HepG2 (cell line): ENCODE measurements at regions not wholly inside any gene's neighbourhood (a gene's known extent, or its start where the extent isn't known, plus 50 kb on each side); places are given as distances from the start of the nearest gene placed in this dataset.

Experiments used
- CREM ChIP-seq, 2 experiments: sonication (generic) in 1 of 2; formaldehyde crosslinking in 1 of 2; IDR thresholded peaks; 2 replicates each; pipeline versions ENCODE4 v1.4.0 to v1.6.1; 2016 to 2020; ENCODE audit warnings: antibody characterized with exemption in 1 of 2, mild to moderate bottlenecking in 1 of 2, missing genetic modification reagents in 1 of 2
- FOSL1 ChIP-seq: sonication (generic); formaldehyde crosslinking; IDR thresholded peaks from 2 replicates; pipeline ENCODE4 v1.9.0; 2021; ENCODE audit warnings: missing genetic modification reagents, borderline replicate concordance
- FOXK1 ChIP-seq: sonication (generic); formaldehyde crosslinking; IDR thresholded peaks from 2 replicates; pipeline ENCODE4 v1.4.0; 2020; ENCODE audit warnings: low read depth, missing genetic modification reagents, borderline replicate concordance
- JUN ChIP-seq: sonication (generic); formaldehyde crosslinking; IDR thresholded peaks from 2 replicates; pipeline ENCODE4 v1.4.0; 2020; ENCODE audit warnings: mild to moderate bottlenecking, missing genetic modification reagents
- MED13 ChIP-seq: sonication (generic); formaldehyde crosslinking; IDR thresholded peaks from 2 replicates; pipeline ENCODE4 v1.5.0; 2020; ENCODE audit warnings: missing genetic modification reagents
- MTA1 ChIP-seq: sonication (generic); formaldehyde crosslinking; IDR thresholded peaks from 2 replicates; pipeline ENCODE4 v1.4.0; 2020; ENCODE audit warnings: missing genetic modification reagents, mild to moderate bottlenecking, borderline replicate concordance
- PCBP2 ChIP-seq: fragments of 200-400 bp; formaldehyde crosslinking; optimal IDR thresholded peaks from 2 replicates; pipeline ENCODE3; 2018; ENCODE audit warnings: low read length, low read depth; ENCODE audit not compliant: poor library complexity, severe bottlenecking
- POGK ChIP-seq: sonication (generic); formaldehyde crosslinking; conservative IDR thresholded peaks from 2 replicates; pipeline ENCODE4 v1.8.0; 2022; ENCODE audit warnings: mild to moderate bottlenecking, moderate library complexity, missing genetic modification reagents
- RARG ChIP-seq: sonication (generic); formaldehyde crosslinking; IDR thresholded peaks from 2 replicates; pipeline ENCODE4 v1.4.0; 2020; ENCODE audit warnings: low read depth, mild to moderate bottlenecking, missing genetic modification reagents
- SOX6 ChIP-seq, 2 experiments: fragments of 450-650 bp in 1 of 2; sonication (generic) in 1 of 2; formaldehyde crosslinking in 1 of 2; IDR thresholded peaks; 2 replicates each; pipeline versions ENCODE4 v1.4.0 to v1.6.1; 2017 to 2020; ENCODE audit warnings: antibody characterized with exemption in 1 of 2, mild to moderate bottlenecking in 1 of 2, missing genetic modification reagents in 1 of 2
- THAP9 ChIP-seq: sonication (generic); formaldehyde crosslinking; IDR thresholded peaks from 2 replicates; pipeline ENCODE4; 2020; ENCODE audit warnings: missing genetic modification reagents, mild to moderate bottlenecking, borderline replicate concordance
- ZFP1 ChIP-seq: IDR thresholded peaks from 2 replicates; pipeline ENCODE4 v1.6.1; 2016
- ZNF17 ChIP-seq: sonication (generic); formaldehyde crosslinking; IDR thresholded peaks from 2 replicates; pipeline ENCODE4 v1.5.0; 2020; ENCODE audit warnings: mild to moderate bottlenecking, missing genetic modification reagents
- ZNF24 ChIP-seq: fragments of 450-650 bp; IDR thresholded peaks from 2 replicates; pipeline ENCODE4 v1.6.1; 2017; ENCODE audit warnings: antibody characterized with exemption, mild to moderate bottlenecking
- ZNF335 ChIP-seq: sonication (generic); formaldehyde crosslinking; IDR thresholded peaks from 2 replicates; pipeline ENCODE4 v1.4.0; 2020; ENCODE audit warnings: missing genetic modification reagents
- ZNF350 ChIP-seq: sonication (generic); formaldehyde crosslinking; IDR thresholded peaks from 2 replicates; pipeline ENCODE4 v1.4.0; 2020; ENCODE audit warnings: mild to moderate bottlenecking, low read depth, missing genetic modification reagents, borderline replicate concordance
- ZNF383 ChIP-seq: sonication (generic); formaldehyde crosslinking; IDR thresholded peaks from 2 replicates; pipeline ENCODE4 v1.4.0; 2020; ENCODE audit warnings: missing genetic modification reagents, mild to moderate bottlenecking, borderline replicate concordance
- ZNF430 ChIP-seq: sonication (generic); formaldehyde crosslinking; IDR thresholded peaks from 2 replicates; pipeline ENCODE4 v1.9.0; 2021; ENCODE audit warnings: mild to moderate bottlenecking, missing genetic modification reagents
- ZNF460 ChIP-seq: sonication (generic); formaldehyde crosslinking; IDR thresholded peaks from 2 replicates; pipeline ENCODE4 v1.5.1; 2020; ENCODE audit warnings: missing genetic modification reagents, mild to moderate bottlenecking, borderline replicate concordance
- ZNF562 ChIP-seq: sonication (generic); formaldehyde crosslinking; IDR thresholded peaks from 2 replicates; pipeline ENCODE4 v1.8.0; 2022; ENCODE audit warnings: missing genetic modification reagents, borderline replicate concordance
- ZNF75D ChIP-seq: sonication (generic); formaldehyde crosslinking; IDR thresholded peaks from 2 replicates; pipeline ENCODE4 v1.8.1; 2023; ENCODE audit warnings: missing genetic modification reagents, mild to moderate bottlenecking, borderline replicate concordance
- ZNF768 ChIP-seq: sonication (generic); formaldehyde crosslinking; IDR thresholded peaks from 2 replicates; pipeline ENCODE4 v1.4.0; 2020; ENCODE audit warnings: missing genetic modification reagents
- ZNF800 ChIP-seq: sonication (generic); formaldehyde crosslinking; IDR thresholded peaks from 2 replicates; pipeline ENCODE4 v1.4.0; 2020; ENCODE audit warnings: missing genetic modification reagents

- no peak for TF ChIP-seq FOSL1
- TF ChIP-seq RARG (CRISPR knock-in tag), result no peak
- no peak for TF ChIP-seq PCBP2
- TF ChIP-seq MED13, result no peak
- TF ChIP-seq ZFP1, result peak; percentile 56; the same call in 1 of the 2 replicates
- TF ChIP-seq ZNF430, result no peak
- no peak for TF ChIP-seq ZNF17 (CRISPR knock-in tag)
- TF ChIP-seq ZNF335 (CRISPR knock-in tag), result 0 out of 2 replicates have a peak, but pooled peaks have one; percentile 19
- no peak for TF ChIP-seq POGK (CRISPR knock-in tag)
- TF ChIP-seq JUN, result no peak
- no peak for TF ChIP-seq ZNF383 (CRISPR knock-in tag)
- peak; percentile 74; the same call in 1 of the 2 replicates for TF ChIP-seq ZNF350 (CRISPR knock-in tag)
- TF ChIP-seq ZNF24, result no peak
- TF ChIP-seq SOX6 (IDR thresholded peaks at IDR 0.05), result peak; percentile 97; the same call in 1 of the 2 replicates
- peak; percentile 100 for TF ChIP-seq SOX6 (CRISPR knock-in tag; IDR thresholded peaks at IDR 0.05)
- no peak; the same call in 1 of the 2 replicates for TF ChIP-seq ZNF800 (CRISPR knock-in tag)
- TF ChIP-seq FOXK1 (CRISPR knock-in tag), result peak; percentile 84; the same call in 1 of the 2 replicates
- TF ChIP-seq ZNF768 (CRISPR knock-in tag), result peak; percentile 100
- TF ChIP-seq THAP9 (CRISPR knock-in tag), result no peak
- peak; percentile 30; the same call in 1 of the 2 replicates for TF ChIP-seq MTA1 (CRISPR knock-in tag)
- no peak for TF ChIP-seq ZNF75D (CRISPR knock-in tag)
- no peak for TF ChIP-seq ZNF562 (CRISPR knock-in tag)
- no peak; the same call in 1 of the 2 replicates for TF ChIP-seq ZNF460
- TF ChIP-seq CREM (IDR thresholded peaks at IDR 0.05), result peak; percentile 89
- no peak for TF ChIP-seq CREM (CRISPR knock-in tag; IDR thresholded peaks at IDR 0.05)
These were observed 102.4 kb upstream of the ETV3 start (continued) for GRCh38 chr1:157240495-157241184.
